ENCODE measurements at regions not wholly inside any gene's neighbourhood (a gene's known extent, or its start where the extent isn't known, plus 50 kb on each side); places are given as distances from the start of the nearest gene placed in this dataset.

- TF ChIP-seq EZH2 (IDR thresholded peaks at IDR 0.05; ENCODE audit: low read length), result no peak
- TF ChIP-seq CTCF (optimal IDR thresholded peaks at IDR 0.05 in 1 of 3, IDR thresholded peaks at IDR 0.05 in 1 of 3, conservative IDR thresholded peaks at IDR 0.05 in 1 of 3; ENCODE audit: extremely low read depth in 1 of 3, insufficient read depth in 2 of 3, low read length in 3 of 3), result no peak
Observed at GRCh38 chr12:97275728-97276590, 186.6 kb upstream of the RMST start.
